HepG2 (cell line): ENCODE measurements at regions not wholly inside any gene's neighbourhood (a gene's known extent, or its start where the extent isn't known, plus 50 kb on each side); places are given as distances from the start of the nearest gene placed in this dataset.

ENCODE experiments used
- ATAC-seq: fragments of 200-7000 bp; cut with Tn5 transposase; 3 replicates; pipeline ENCODE4 v1.9.1; 2020; ENCODE audit warnings: mild to moderate bottlenecking, moderate library complexity
- BruUV-seq: library from RNA; stranded (reverse); fragments of 400-500 nt; replicated peaks from 2 replicates; lab custom pipeline; 2021; lab: Mats Ljungman, UMichigan
- CTCF ChIA-PET: fragments of 300-600 bp; formaldehyde crosslinking; extraction: SDS; loops from one replicate; lab custom pipeline; 2021; ENCODE audit warnings: low total read pairs, inconsistent platforms, low intra/inter-chr PET ratio; lab: Yijun Ruan, JAX
- POLR2A ChIA-PET: fragments of 350-600 bp; sonication (Branson Sonifier 250); formaldehyde crosslinking; loops from one replicate; lab custom pipeline; 2020; ENCODE audit warnings: antibody characterized with exemption, inconsistent platforms; lab: Yijun Ruan, JAX
- DNase-seq: peaks from one replicate; pipeline ENCODE4 v3.0.0-alpha.2; 2015; ENCODE audit warnings: low spot score
- FAIRE-seq: peaks from 3 replicates; lab custom pipeline; 2011; peaks lifted over from hg19 to GRCh38; lab: Jason Lieb, UNC
- H2AFZ ChIP-seq: one replicate; pipeline ENCODE4 v1.6.1; 2011; ENCODE audit warnings: low read length, inconsistent platforms
- H3K27ac ChIP-seq: fragments of 300-600 bp; 3 replicates; pipeline ENCODE4 v1.8.0; 2011; ENCODE audit warnings: mixed run types, mild to moderate bottlenecking, mixed read lengths, low read length, inconsistent platforms; ENCODE audit not compliant: insufficient read depth; ENCODE audit errors: extremely low read length
- H3K27me3 ChIP-seq, 2 experiments: fragments of 200-600 bp in 1 of 2; 2 replicates in 1 of 2; 3 replicates in 1 of 2; pipeline versions ENCODE4 v1.6.0 to v1.8.0; 2011; ENCODE audit warnings: low read length in 2 of 2, mild to moderate bottlenecking in 2 of 2, moderate library complexity in 2 of 2, inconsistent platforms in 1 of 2; ENCODE audit not compliant: insufficient read depth in 2 of 2, control insufficient read depth in 1 of 2
- H3K36me3 ChIP-seq, 2 experiments: fragments of 200-600 bp in 1 of 2; replicated peaks in 1 of 2; 2 replicates in 1 of 2; 3 replicates in 1 of 2; pipeline versions ENCODE4 v1.5.1 to v1.8.0; 2011; ENCODE audit warnings: low read length in 2 of 2, inconsistent platforms in 1 of 2; ENCODE audit not compliant: insufficient read depth in 2 of 2, control insufficient read depth in 1 of 2
- H3K4me1 ChIP-seq: 2 replicates; pipeline ENCODE4 v1.5.1; 2012; ENCODE audit warnings: low read length, inconsistent platforms; ENCODE audit not compliant: insufficient read depth
- H3K4me2 ChIP-seq: 2 replicates; pipeline ENCODE4 v1.6.0; 2011; ENCODE audit warnings: low read depth, low read length, inconsistent platforms
- H3K4me3 ChIP-seq, 3 experiments: fragments of 200-600 bp in 1 of 3; sonication (generic), shearing (Covaris generic) in 1 of 3; replicated peaks in 1 of 3; 2 replicates each; pipeline ENCODE4 v1.5.1; 2011 to 2016; ENCODE audit warnings: low read length in 3 of 3, inconsistent platforms in 2 of 3, low read depth in 2 of 3, mild to moderate bottlenecking in 2 of 3, control low read depth in 1 of 3, mixed read lengths in 1 of 3; ENCODE audit not compliant: insufficient read depth in 1 of 3
- H3K79me2 ChIP-seq: one replicate; pipeline ENCODE4 v1.6.1; 2011; ENCODE audit warnings: low read length, inconsistent platforms; ENCODE audit not compliant: insufficient read depth
- H3K9ac ChIP-seq: 2 replicates; pipeline ENCODE4 v1.6.0; 2011; ENCODE audit warnings: mild to moderate bottlenecking, low read depth, low read length, inconsistent platforms; ENCODE audit not compliant: insufficient read depth
- H3K9me3 ChIP-seq: 2 replicates; pipeline ENCODE4 v1.5.1; 2012; ENCODE audit warnings: mild to moderate bottlenecking, low read length
- H4K20me1 ChIP-seq: 2 replicates; pipeline ENCODE4 v1.6.0; 2011; ENCODE audit warnings: inconsistent platforms, mild to moderate bottlenecking, low read length, moderate library complexity; ENCODE audit not compliant: insufficient read depth
- CBFB ChIP-seq: sonication (generic); formaldehyde crosslinking; IDR thresholded peaks from 2 replicates; pipeline ENCODE4 v1.4.0; 2020; ENCODE audit warnings: missing genetic modification reagents
- DRAP1 ChIP-seq: IDR thresholded peaks from 2 replicates; pipeline ENCODE4 v1.6.1; 2016; ENCODE audit warnings: missing genetic modification reagents, missing compliant biosample characterization
- EHMT2 ChIP-seq: fragments of 200-600 bp; sonication (generic); IDR thresholded peaks from 2 replicates; pipeline ENCODE4 v1.7.0; 2017; ENCODE audit warnings: antibody characterized with exemption, low read depth, low read length, borderline replicate concordance
- HDAC1 ChIP-seq: sonication (generic); formaldehyde crosslinking; IDR thresholded peaks from 2 replicates; pipeline ENCODE4 v1.5.1; 2020; ENCODE audit warnings: mild to moderate bottlenecking, missing genetic modification reagents
- MED8 ChIP-seq: sonication (generic); formaldehyde crosslinking; IDR thresholded peaks from 2 replicates; pipeline ENCODE4 v1.8.1; 2023; ENCODE audit warnings: mild to moderate bottlenecking, missing genetic modification reagents; ENCODE audit not compliant: insufficient replicate concordance
- NAIF1 ChIP-seq: sonication (generic); formaldehyde crosslinking; IDR thresholded peaks from 2 replicates; pipeline ENCODE4 v1.5.0; 2020; ENCODE audit warnings: mild to moderate bottlenecking, missing genetic modification reagents, borderline replicate concordance
- RARG ChIP-seq: sonication (generic); formaldehyde crosslinking; IDR thresholded peaks from 2 replicates; pipeline ENCODE4 v1.4.0; 2020; ENCODE audit warnings: low read depth, mild to moderate bottlenecking, missing genetic modification reagents
- STAT6 ChIP-seq: sonication (generic); formaldehyde crosslinking; IDR thresholded peaks from 2 replicates; pipeline ENCODE4 v1.4.0; 2020; ENCODE audit warnings: missing genetic modification reagents, mild to moderate bottlenecking, borderline replicate concordance
- ZKSCAN1 ChIP-seq: fragments of 150-350 bp; IDR thresholded peaks from 2 replicates; pipeline ENCODE4 v1.6.1; 2014; ENCODE audit warnings: low read length
- ZNF276 ChIP-seq: sonication (generic); formaldehyde crosslinking; IDR thresholded peaks from 2 replicates; pipeline ENCODE4 v1.4.0; 2020; ENCODE audit warnings: mild to moderate bottlenecking, low read depth, missing genetic modification reagents
- WGBS: methylation state at CpG from one replicate; pipeline ENCODE4 v1.1.6; 2017; ENCODE audit warnings: low lambda C conversion rate; 5-methylcytosine and 5-hydroxymethylcytosine counted together
- in situ Hi-C: cut with HindIII; loops from 2 replicates; pipeline ENCODE4 v1.10.0; 2017; ENCODE audit warnings: low pct_unique_long_range_greater_than_20kb; ENCODE audit not compliant: extremely low pct_ligation_motif_present
- intact Hi-C: fragments of 100-400 bp; cut with micrococcal nuclease; formaldehyde crosslinking; loops from one replicate; pipeline ENCODE4 v1.10.0; 2022; ENCODE audit not compliant: unreplicated experiment
- TF ChIP-seq, protein P1 (sequence below): sonication (generic); formaldehyde crosslinking; IDR thresholded peaks from 2 replicates; pipeline ENCODE4 v1.8.0; 2022; ENCODE audit warnings: mild to moderate bottlenecking, missing genetic modification reagents
- TF ChIP-seq, protein P2 (sequence below): sonication (generic); formaldehyde crosslinking; IDR thresholded peaks from 2 replicates; pipeline ENCODE4 v1.5.0; 2020; ENCODE audit warnings: missing genetic modification reagents, mild to moderate bottlenecking, borderline replicate concordance

- no peaks in the 10 kb centered on the region for H3K4me1 ChIP-seq
- no peak for TF ChIP-seq STAT6
- no peak overlapping the region for H2AFZ ChIP-seq
- POLR2A ChIA-PET = no interaction called here
- in situ Hi-C loops (no loop called here), intact Hi-C loops (no loop called here)
- BruUV-seq = no TSS peak
- no peaks in the 10 kb centered on the region for H3K27me3 ChIP-seq
- no peaks in the 10 kb centered on the region for H3K36me3 ChIP-seq
- 0% methylated on average over 4 of the region's 4 CpGs for WGBS
- no peaks in the 10 kb centered on the region for H3K79me2 ChIP-seq
- no peak for DNase-seq
- no peak overlapping the region for H3K4me3 ChIP-seq
- no peak overlapping the region for H3K27ac ChIP-seq
- CTCF ChIA-PET = no interaction called here
- H3K9ac ChIP-seq = no peak overlapping the region
- ATAC-seq = no peak
- no peaks in the 10 kb centered on the region for H4K20me1 ChIP-seq
- H3K9me3 ChIP-seq = no peaks in the 10 kb centered on the region
- H3K4me2 ChIP-seq = no peak overlapping the region
- no peak for FAIRE-seq
These were observed 269.2 kb upstream of the TLE4 start for GRCh38 chr9:79302569-79302968.

DNA sequence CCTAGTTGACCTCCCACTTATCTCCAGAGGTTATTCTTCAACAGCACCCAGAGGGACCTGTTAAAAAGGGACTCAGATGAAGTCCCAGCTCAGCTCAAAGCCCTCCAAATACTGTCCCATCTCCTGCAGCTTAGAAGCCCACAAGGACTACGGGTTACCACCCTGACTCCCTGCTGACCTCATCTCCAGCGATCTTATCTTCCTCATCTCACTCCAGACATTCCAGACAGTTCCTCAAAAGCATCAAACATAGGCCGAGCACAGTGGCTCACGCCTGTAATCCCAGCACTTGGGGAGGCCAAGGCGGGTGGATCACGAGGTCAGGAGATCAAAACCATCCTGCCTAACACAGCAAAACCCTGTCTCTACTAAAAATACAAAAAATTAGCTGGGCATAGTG is 263.8 kb upstream of the TLE4 start:
- no peak for ATAC-seq
- no peak for DNase-seq
- Histone ChIP-seq H4K20me1 (no peaks in the 10 kb centered on the region), H3K9ac (no peak overlapping the region), H3K27ac (no peak overlapping the region), H3K4me3 (no peak overlapping the region), H2AFZ (no peak overlapping the region), H3K27me3 (no peaks in the 10 kb centered on the region), H3K4me2 (no peak overlapping the region), H3K4me1 (no peaks in the 10 kb centered on the region), H3K36me3 (no peaks in the 10 kb centered on the region), H3K9me3 (no peaks in the 10 kb centered on the region), H3K79me2 (no peaks in the 10 kb centered on the region)
- in situ Hi-C loops = no loop called here
- no TSS peak for BruUV-seq
- POLR2A ChIA-PET = no interaction called here
- intact Hi-C loops = no loop called here
- FAIRE-seq = no peak
- WGBS = 3% methylated on average over 6 of the region's 6 CpGs
- CTCF ChIA-PET = no interaction called here
- no peak for TF ChIP-seq ZKSCAN1
- no peak for TF ChIP-seq HDAC1 (CRISPR knock-in tag)
- TF ChIP-seq CBFB (CRISPR knock-in tag) = no peak
- TF ChIP-seq RARG = no peak
- no peak for TF ChIP-seq ZNF276 (CRISPR knock-in tag)
- TF ChIP-seq NAIF1 = no peak
- TF ChIP-seq, protein P1, sequence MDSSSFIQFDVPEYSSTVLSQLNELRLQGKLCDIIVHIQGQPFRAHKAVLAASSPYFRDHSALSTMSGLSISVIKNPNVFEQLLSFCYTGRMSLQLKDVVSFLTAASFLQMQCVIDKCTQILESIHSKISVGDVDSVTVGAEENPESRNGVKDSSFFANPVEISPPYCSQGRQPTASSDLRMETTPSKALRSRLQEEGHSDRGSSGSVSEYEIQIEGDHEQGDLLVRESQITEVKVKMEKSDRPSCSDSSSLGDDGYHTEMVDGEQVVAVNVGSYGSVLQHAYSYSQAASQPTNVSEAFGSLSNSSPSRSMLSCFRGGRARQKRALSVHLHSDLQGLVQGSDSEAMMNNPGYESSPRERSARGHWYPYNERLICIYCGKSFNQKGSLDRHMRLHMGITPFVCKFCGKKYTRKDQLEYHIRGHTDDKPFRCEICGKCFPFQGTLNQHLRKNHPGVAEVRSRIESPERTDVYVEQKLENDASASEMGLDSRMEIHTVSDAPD (CRISPR knock-in tag) = no peak
- TF ChIP-seq DRAP1 (CRISPR knock-in tag) = no peak
- no peak for TF ChIP-seq MED8 (CRISPR knock-in tag)
- TF ChIP-seq, protein P2, sequence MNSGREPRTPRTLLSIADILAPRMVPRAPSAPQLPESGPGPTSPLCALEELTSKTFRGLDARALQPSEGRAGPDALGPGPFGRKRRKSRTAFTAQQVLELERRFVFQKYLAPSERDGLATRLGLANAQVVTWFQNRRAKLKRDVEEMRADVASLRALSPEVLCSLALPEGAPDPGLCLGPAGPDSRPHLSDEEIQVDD = no peak
- TF ChIP-seq EHMT2 = no peak
